SK-N-SH (cell line): ENCODE measurements at regions not wholly inside any gene's neighbourhood (a gene's known extent, or its start where the extent isn't known, plus 50 kb on each side); places are given as distances from the start of the nearest gene placed in this dataset.

Experiments
- CTCF ChIA-PET: fragments of 300-600, 350-600 bp; formaldehyde crosslinking; extraction: SDS; loops from one replicate; lab custom pipeline; 2021; lab: Yijun Ruan, JAX
- POLR2A ChIA-PET: fragments of 350-600 bp; sonication (Branson Sonifier 250); formaldehyde crosslinking; extraction: SDS; loops from one replicate; lab custom pipeline; 2020; ENCODE audit warnings: antibody characterized with exemption, inconsistent platforms; lab: Yijun Ruan, JAX
- DNase-seq: peaks from one replicate; pipeline ENCODE4 v3.0.0; 2012
- H2AFZ ChIP-seq: fragments of 200-600 bp; sonication (generic); 2 replicates; pipeline ENCODE4 v1.8.1; 2016; ENCODE audit warnings: antibody characterized with exemption, mild to moderate bottlenecking, low read depth
- H3F3A ChIP-seq: fragments of 200-600 bp; sonication (generic); replicated peaks from 2 replicates; pipeline ENCODE3; 2016; ENCODE audit warnings: antibody characterized with exemption, mild to moderate bottlenecking; ENCODE audit not compliant: insufficient read depth
- H3K27ac ChIP-seq, 2 experiments: fragments of 200-500 bp in 1 of 2; fragments of 200-600 bp in 1 of 2; sonication (Bioruptor generic) in 1 of 2; sonication (generic), shearing (Covaris generic) in 1 of 2; 2 replicates each; pipeline versions ENCODE4 v1.5.1 to v1.6.1; 2014 to 2016; ENCODE audit warnings: low read depth in 2 of 2, inconsistent platforms in 1 of 2, low read length in 1 of 2, mild to moderate bottlenecking in 1 of 2, mixed read lengths in 1 of 2
- H3K27me3 ChIP-seq: fragments of 200-600 bp; sonication (generic), shearing (Covaris generic); 2 replicates; pipeline ENCODE4 v1.6.1; 2016; ENCODE audit warnings: mixed run types; ENCODE audit not compliant: insufficient read depth
- H3K36me3 ChIP-seq, 2 experiments: fragments of 200-500 bp in 1 of 2; fragments of 200-600 bp in 1 of 2; sonication (Bioruptor generic) in 1 of 2; sonication (generic) in 1 of 2; replicated peaks in 1 of 2; 2 replicates each; pipeline versions ENCODE3 to v1.5.1; 2014 to 2016; ENCODE audit warnings: low read length in 1 of 2, mild to moderate bottlenecking in 1 of 2; ENCODE audit not compliant: insufficient read depth in 2 of 2, control insufficient read depth in 1 of 2
- H3K4me1 ChIP-seq, 2 experiments: fragments of 200-500 bp in 1 of 2; fragments of 200-600 bp in 1 of 2; sonication (Bioruptor generic) in 1 of 2; sonication (generic), shearing (Covaris generic) in 1 of 2; 2 replicates each; pipeline versions ENCODE4 v1.5.1 to v1.6.1; 2014 to 2016; ENCODE audit warnings: low read depth in 1 of 2, low read length in 1 of 2, mixed run types in 1 of 2; ENCODE audit not compliant: insufficient read depth in 2 of 2, control insufficient read depth in 1 of 2
- H3K4me2 ChIP-seq: fragments of 200-600 bp; sonication (generic), shearing (Covaris generic); 2 replicates; pipeline ENCODE4 v1.6.1; 2017; ENCODE audit warnings: mixed run types
- H3K4me3 ChIP-seq, 2 experiments: fragments of 200-500 bp in 1 of 2; fragments of 200-600 bp in 1 of 2; sonication (Bioruptor generic) in 1 of 2; sonication (generic), shearing (Covaris generic) in 1 of 2; 2 replicates each; pipeline versions ENCODE4 v1.5.1 to v1.8.1; 2014 to 2016; ENCODE audit warnings: low read depth in 2 of 2, inconsistent platforms in 1 of 2, low read length in 1 of 2, mild to moderate bottlenecking in 1 of 2, mixed read lengths in 1 of 2, moderate library complexity in 1 of 2
- H3K79me2 ChIP-seq: fragments of 200-600 bp; sonication (generic); 2 replicates; pipeline ENCODE4 v1.8.1; 2017; ENCODE audit warnings: mild to moderate bottlenecking; ENCODE audit not compliant: insufficient read depth
- H3K9ac ChIP-seq: fragments of 200-600 bp; sonication (generic); 2 replicates; pipeline ENCODE4 v1.6.1; 2017; ENCODE audit warnings: mixed run types
- H3K9me2 ChIP-seq: fragments of 200-600 bp; sonication (generic); 2 replicates; pipeline ENCODE4 v1.6.1; 2017; ENCODE audit warnings: mixed run types
- H3K9me3 ChIP-seq: fragments of 200-600 bp; sonication (generic); 2 replicates; pipeline ENCODE4 v1.6.1; 2017; ENCODE audit warnings: mixed run types, mild to moderate bottlenecking, moderate library complexity
- H4K20me1 ChIP-seq: fragments of 200-600 bp; sonication (generic); 2 replicates; pipeline ENCODE4 v1.6.1; 2017; ENCODE audit warnings: mild to moderate bottlenecking, mixed run types; ENCODE audit not compliant: insufficient read depth
- EP300 ChIP-seq, 2 experiments: IDR thresholded peaks; 2 replicates each; pipeline versions ENCODE4 v1.4.0 to v1.6.1; 2012; ENCODE audit warnings: borderline replicate concordance in 1 of 2, low read depth in 1 of 2, low read length in 1 of 2
- EZH2phosphoT487 ChIP-seq: fragments of 200-600 bp; sonication (generic); IDR thresholded peaks from 2 replicates; pipeline ENCODE4 v1.6.1; 2017; ENCODE audit warnings: low read depth, mixed run types, mild to moderate bottlenecking, antibody characterized with exemption, moderate library complexity, borderline replicate concordance
- FOXJ3 ChIP-seq: sonication (generic); formaldehyde crosslinking; IDR thresholded peaks from 2 replicates; pipeline ENCODE4 v1.5.1; 2020; ENCODE audit warnings: mild to moderate bottlenecking, missing genetic modification reagents
- FOXM1 ChIP-seq: IDR thresholded peaks from 2 replicates; pipeline ENCODE4 v1.4.0; 2012; ENCODE audit warnings: low read depth, mild to moderate bottlenecking
- GABPA ChIP-seq: IDR thresholded peaks from 2 replicates; pipeline ENCODE4 v1.4.0; 2012; ENCODE audit warnings: low read depth, mild to moderate bottlenecking
- MEF2A ChIP-seq: IDR thresholded peaks from 2 replicates; pipeline ENCODE4 v1.4.0; 2012; ENCODE audit warnings: low read depth, borderline replicate concordance
- POLR2AphosphoS5 ChIP-seq: IDR thresholded peaks from 2 replicates; pipeline ENCODE4 v1.6.1; 2012; ENCODE audit warnings: low read depth, low read length
- RAD21 ChIP-seq: IDR thresholded peaks from 2 replicates; pipeline ENCODE4 v1.6.1; 2012; ENCODE audit warnings: mild to moderate bottlenecking, low read length
- RFX5 ChIP-seq: IDR thresholded peaks from 2 replicates; pipeline ENCODE4 v1.6.1; 2012; ENCODE audit warnings: mild to moderate bottlenecking, improper control_type of control experiment, low read length
- RXRA ChIP-seq: IDR thresholded peaks from 2 replicates; pipeline ENCODE4 v1.4.0; 2012; ENCODE audit warnings: low read depth, mild to moderate bottlenecking, borderline replicate concordance
- SMC3 ChIP-seq: IDR thresholded peaks from 2 replicates; pipeline ENCODE4 v1.6.1; 2012; ENCODE audit warnings: low read depth, low read length, improper control_type of control experiment
- TCF12 ChIP-seq: IDR thresholded peaks from 2 replicates; pipeline ENCODE4 v1.4.0; 2012
- YY1 ChIP-seq: IDR thresholded peaks from 2 replicates; pipeline ENCODE4 v1.4.0; 2012; ENCODE audit warnings: low read depth, mild to moderate bottlenecking
- WGBS: methylation state at CpG from one replicate; pipeline ENCODE4 v1.1.6; 2017; ENCODE audit warnings: low lambda C conversion rate; 5-methylcytosine and 5-hydroxymethylcytosine counted together
- TF ChIP-seq, protein P1 (sequence below): fragments of 150-350 bp; IDR thresholded peaks from 2 replicates; pipeline ENCODE4 v1.6.1; 2016; ENCODE audit warnings: mild to moderate bottlenecking, low read depth, low read length
- TF ChIP-seq, protein P2 (sequence below): IDR thresholded peaks from 2 replicates; pipeline ENCODE4 v1.4.0; 2012; ENCODE audit warnings: low read depth, borderline replicate concordance
- TF ChIP-seq, protein P3 (sequence below): fragments of 150-350 bp; IDR thresholded peaks from 2 replicates; pipeline ENCODE4 v1.6.1; 2017; ENCODE audit warnings: antibody characterized with exemption, low read length, low read depth, borderline replicate concordance
- TF ChIP-seq, protein P4 (sequence below): IDR thresholded peaks from 2 replicates; pipeline ENCODE4; 2012
- TF ChIP-seq, protein P5 (sequence below): fragments of 200-600 bp; sonication (generic); IDR thresholded peaks from 2 replicates; pipeline ENCODE4 v1.6.1; 2017; ENCODE audit warnings: antibody characterized with exemption, mild to moderate bottlenecking, moderate library complexity

DNA sequence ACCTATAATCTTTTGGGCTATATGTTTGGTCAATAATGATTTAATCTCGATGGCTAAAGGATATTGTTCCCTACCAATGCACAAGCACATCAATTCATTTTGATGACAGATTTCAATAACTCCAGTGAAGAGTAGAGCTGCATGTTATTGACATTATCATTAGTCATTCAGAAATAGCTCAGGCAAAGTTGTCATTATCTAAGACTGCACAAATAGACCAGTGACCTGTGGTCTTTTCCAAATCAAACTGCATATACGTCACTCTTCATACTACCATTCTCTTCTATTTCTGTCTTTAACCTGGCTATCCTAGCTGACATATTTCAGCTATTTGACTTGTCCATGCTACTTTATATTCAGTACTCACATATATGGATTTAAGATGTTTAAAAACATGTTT lies 1050.8 kb downstream of the C4orf33 start:
- Histone ChIP-seq H4K20me1 (no peaks in the 10 kb centered on the region), H3K79me2 (no peaks in the 10 kb centered on the region), H3K4me3 (no peak overlapping the region), H3K36me3 (no peaks in the 10 kb centered on the region), H3K9me3 (no peaks in the 10 kb centered on the region), H3K9ac (no peak overlapping the region), H3K27ac (no peak overlapping the region), H3K4me1 (no peaks in the 10 kb centered on the region), H3F3A (no peaks in the 10 kb centered on the region), H3K27me3 (no peaks in the 10 kb centered on the region), H3K4me2 (no peak overlapping the region)
- DNase-seq, result no peak
- CTCF ChIA-PET, result no interaction called here
- 2% methylated on average over 2 of the region's 2 CpGs for WGBS
- TF ChIP-seq MEF2A (no peak), GABPA (no peak), RXRA (no peak), EP300 (IDR thresholded peaks at IDR 0.05; ENCODE audit: borderline replicate concordance in 1 of 2, low read depth in 1 of 2, low read length in 1 of 2) (no peak), EZH2phosphoT487 (no peak), POLR2AphosphoS5 (no peak), YY1 (no peak), SMC3 (no peak), FOXJ3 (CRISPR knock-in tag) (no peak), FOXM1 (no peak), TCF12 (no peak), RAD21 (no peak), RFX5 (no peak)
- TF ChIP-seq, protein P1, sequence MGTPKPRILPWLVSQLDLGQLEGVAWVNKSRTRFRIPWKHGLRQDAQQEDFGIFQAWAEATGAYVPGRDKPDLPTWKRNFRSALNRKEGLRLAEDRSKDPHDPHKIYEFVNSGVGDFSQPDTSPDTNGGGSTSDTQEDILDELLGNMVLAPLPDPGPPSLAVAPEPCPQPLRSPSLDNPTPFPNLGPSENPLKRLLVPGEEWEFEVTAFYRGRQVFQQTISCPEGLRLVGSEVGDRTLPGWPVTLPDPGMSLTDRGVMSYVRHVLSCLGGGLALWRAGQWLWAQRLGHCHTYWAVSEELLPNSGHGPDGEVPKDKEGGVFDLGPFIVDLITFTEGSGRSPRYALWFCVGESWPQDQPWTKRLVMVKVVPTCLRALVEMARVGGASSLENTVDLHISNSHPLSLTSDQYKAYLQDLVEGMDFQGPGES, result no peak
- TF ChIP-seq, protein P2, sequence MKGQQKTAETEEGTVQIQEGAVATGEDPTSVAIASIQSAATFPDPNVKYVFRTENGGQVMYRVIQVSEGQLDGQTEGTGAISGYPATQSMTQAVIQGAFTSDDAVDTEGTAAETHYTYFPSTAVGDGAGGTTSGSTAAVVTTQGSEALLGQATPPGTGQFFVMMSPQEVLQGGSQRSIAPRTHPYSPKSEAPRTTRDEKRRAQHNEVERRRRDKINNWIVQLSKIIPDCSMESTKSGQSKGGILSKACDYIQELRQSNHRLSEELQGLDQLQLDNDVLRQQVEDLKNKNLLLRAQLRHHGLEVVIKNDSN, result no peak
- TF ChIP-seq, protein P3, sequence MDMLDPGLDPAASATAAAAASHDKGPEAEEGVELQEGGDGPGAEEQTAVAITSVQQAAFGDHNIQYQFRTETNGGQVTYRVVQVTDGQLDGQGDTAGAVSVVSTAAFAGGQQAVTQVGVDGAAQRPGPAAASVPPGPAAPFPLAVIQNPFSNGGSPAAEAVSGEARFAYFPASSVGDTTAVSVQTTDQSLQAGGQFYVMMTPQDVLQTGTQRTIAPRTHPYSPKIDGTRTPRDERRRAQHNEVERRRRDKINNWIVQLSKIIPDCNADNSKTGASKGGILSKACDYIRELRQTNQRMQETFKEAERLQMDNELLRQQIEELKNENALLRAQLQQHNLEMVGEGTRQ, result no peak
- TF ChIP-seq, protein P4, sequence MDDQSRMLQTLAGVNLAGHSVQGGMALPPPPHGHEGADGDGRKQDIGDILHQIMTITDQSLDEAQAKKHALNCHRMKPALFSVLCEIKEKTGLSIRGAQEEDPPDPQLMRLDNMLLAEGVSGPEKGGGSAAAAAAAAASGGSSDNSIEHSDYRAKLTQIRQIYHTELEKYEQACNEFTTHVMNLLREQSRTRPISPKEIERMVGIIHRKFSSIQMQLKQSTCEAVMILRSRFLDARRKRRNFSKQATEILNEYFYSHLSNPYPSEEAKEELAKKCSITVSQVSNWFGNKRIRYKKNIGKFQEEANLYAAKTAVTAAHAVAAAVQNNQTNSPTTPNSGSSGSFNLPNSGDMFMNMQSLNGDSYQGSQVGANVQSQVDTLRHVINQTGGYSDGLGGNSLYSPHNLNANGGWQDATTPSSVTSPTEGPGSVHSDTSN, result no peak
- TF ChIP-seq, protein P5, sequence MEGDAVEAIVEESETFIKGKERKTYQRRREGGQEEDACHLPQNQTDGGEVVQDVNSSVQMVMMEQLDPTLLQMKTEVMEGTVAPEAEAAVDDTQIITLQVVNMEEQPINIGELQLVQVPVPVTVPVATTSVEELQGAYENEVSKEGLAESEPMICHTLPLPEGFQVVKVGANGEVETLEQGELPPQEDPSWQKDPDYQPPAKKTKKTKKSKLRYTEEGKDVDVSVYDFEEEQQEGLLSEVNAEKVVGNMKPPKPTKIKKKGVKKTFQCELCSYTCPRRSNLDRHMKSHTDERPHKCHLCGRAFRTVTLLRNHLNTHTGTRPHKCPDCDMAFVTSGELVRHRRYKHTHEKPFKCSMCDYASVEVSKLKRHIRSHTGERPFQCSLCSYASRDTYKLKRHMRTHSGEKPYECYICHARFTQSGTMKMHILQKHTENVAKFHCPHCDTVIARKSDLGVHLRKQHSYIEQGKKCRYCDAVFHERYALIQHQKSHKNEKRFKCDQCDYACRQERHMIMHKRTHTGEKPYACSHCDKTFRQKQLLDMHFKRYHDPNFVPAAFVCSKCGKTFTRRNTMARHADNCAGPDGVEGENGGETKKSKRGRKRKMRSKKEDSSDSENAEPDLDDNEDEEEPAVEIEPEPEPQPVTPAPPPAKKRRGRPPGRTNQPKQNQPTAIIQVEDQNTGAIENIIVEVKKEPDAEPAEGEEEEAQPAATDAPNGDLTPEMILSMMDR, result no peak
- TF ChIP-seq, all 33 proteins: peak for 0
- Histone ChIP-seq H2AFZ (no peak overlapping the region), H3K9me2 (no peaks in the 10 kb centered on the region)
- POLR2A ChIA-PET, result no interaction called here
